ENCODE measurements at regions not wholly inside any gene's neighbourhood (a gene's known extent, or its start where the extent isn't known, plus 50 kb on each side); places are given as distances from the start of the nearest gene placed in this dataset.
A peak's percentile ranks its signal among the peaks of the same experiment; 100 is the strongest.

DNA sequence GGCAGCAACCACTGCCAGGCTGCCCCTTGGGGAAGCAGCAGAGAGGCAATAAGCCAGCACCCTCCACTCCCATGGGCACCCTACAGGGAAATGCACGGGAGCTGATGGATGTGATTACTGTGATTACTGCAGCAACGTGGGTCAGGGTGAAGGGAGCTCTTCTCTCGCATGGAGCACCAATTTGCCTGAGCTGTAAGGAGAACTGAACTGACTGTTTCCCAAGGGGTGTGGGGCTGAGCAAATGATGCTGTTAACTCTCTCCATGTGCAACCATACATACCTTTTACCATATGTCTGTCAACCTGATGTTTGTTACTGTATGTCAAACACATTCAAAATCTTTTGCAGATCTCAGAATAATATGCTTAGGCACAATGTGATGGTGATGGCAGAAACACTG, 680.6 kb downstream of the SQOR start:
- DNase-seq (ENCODE audit: low read depth), result no peak

GRCh38 chr15:46316024-46316423, 681.2 kb downstream of the SQOR start:
- no peak for DNase-seq (ENCODE audit: low read depth)

GRCh38 chr15:46317029-46317428, 682.2 kb downstream of the SQOR start:
- no peak for DNase-seq (ENCODE audit: low read depth)

DNA sequence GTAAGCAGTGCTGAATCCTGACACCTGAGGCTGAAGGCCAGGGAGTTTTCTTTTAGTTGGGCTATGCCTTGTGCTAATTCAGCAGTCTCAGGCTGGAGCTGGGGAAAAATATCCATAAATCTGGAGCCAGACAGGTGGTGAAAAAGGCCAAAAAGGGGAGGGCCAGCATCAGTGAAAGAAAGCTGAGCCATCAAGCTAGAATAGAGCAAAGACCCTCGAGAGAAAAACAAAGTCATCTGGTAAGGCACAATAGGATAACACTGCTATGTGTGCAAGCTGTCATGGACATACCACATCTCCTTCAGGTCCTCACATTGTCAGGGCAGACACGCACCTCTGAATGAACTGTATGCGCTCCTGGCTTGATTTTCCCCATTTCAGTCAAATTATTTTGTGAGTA, 687.9 kb downstream of the SQOR start:
- DNase-seq (ENCODE audit: low read depth), result no peak

DNA sequence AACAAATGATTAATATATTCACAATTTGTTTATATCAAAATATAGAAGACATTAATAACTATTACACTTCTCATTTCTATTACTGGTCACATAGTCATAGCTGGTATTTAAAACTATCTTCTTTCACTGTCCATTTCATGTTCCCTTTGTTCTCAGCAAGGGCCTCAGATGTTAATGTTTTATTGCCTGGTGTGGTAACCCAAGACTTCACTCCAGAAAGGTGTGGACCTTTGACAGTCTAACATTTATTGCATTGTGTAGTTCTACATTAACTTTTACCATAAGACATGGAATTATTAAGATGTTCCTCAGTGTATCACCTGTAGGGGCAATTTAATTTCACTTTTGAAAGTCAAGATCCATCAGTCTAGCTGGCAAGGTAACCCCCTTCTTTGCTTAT, 691.3 kb downstream of the SQOR start:
- no peak for DNase-seq (ENCODE audit: low read depth)

GRCh38 chr15:46328821-46329220, 694.0 kb downstream of the SQOR start:
- DNase-seq (ENCODE audit: low read depth), result no peak

- DNase-seq (ENCODE audit: low read depth), result no peak
These were observed 695.0 kb downstream of the SQOR start for GRCh38 chr15:46329876-46330275.

GRCh38 chr15:46331546-46331945, 696.7 kb downstream of the SQOR start:
- DNase-seq (ENCODE audit: low read depth), result no peak

- no peak for DNase-seq (ENCODE audit: low read depth)
These were observed 708.5 kb downstream of the SQOR start for GRCh38 chr15:46343196-46343935.

DNA sequence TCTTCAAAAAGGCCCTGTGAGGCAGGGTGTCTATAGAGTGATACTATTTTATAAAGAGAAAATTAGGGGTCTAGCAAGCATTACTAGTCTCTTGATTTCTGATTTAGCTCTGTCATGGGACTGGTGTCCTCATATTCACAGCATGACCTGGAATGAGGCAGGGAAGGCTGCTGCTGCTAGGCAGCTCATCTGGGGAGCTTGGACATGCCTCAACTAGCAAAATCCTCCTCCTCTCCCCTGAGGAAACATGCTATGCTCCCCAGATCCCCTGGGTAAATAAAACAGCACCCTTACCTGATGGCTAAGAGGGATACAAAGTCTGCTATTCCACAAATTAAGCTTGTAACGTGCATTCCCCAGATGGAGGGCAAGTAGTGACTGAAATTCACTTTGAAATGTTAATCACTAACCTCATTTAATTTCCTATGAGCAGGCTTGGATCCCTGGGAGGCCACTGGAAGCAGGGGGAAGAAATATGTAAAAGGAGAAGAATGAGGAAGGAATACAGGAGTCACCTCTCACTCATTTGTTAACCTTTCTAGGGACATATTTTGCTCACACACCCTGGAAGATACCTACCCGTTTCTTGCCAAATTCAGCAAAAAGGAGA, 709.4 kb downstream of the SQOR start:
- DNase-seq (ENCODE audit: low read depth), result no peak

GRCh38 chr15:46344915-46345314, 710.1 kb downstream of the SQOR start:
- DNase-seq (ENCODE audit: low read depth), result no peak

DNA sequence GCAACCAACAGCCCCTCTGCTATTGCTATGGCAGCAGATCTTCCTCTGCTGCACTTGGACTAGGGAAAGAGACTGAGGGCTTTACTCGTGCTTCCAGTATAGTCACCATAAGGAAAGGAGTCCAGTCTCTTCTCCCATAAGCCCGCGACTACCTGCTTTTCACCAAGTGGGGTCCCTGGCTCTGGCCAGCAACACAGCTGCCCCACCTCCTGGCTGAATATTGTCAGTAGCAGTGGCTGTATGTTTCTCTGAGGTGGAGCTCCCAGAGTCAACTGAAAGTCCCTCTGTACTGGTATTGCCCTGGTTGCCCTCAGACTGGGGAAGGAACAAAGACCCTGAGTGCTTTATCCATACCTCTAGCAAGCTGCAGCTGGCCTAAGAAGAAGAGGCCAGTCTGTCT, 719.6 kb downstream of the SQOR start:
- no peak for DNase-seq (ENCODE audit: low read depth)

GRCh38 chr15:46365572-46365971, 730.7 kb downstream of the SQOR start:
- peak; percentile 25 for DNase-seq (ENCODE audit: low read depth)

- no peak for DNase-seq (ENCODE audit: low read depth)
These were observed 731.7 kb downstream of the SQOR start for GRCh38 chr15:46366360-46367007.

GRCh38 chr15:46383978-46384377, 749.1 kb downstream of the SQOR start:
- no peak for DNase-seq (ENCODE audit: low read depth)

DNA sequence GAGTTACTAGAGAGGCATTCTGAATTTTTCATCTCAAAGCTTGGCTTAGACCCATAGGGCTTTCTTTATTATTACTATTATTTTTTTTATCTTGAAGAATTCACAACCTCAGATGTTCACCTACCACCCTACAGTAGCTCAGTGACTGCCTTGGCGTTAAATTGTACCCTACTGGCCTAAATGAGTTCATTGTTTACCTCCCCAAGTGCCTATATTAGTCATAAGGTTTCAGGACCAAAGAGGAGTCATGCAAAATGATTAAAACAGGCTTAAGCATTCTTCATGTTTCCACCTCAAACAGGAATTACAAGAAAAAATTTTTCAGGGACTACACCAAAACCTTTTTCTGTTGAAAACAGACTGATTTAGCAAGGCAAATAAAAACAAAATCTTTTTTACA, 751.5 kb downstream of the SQOR start:
- DNase-seq (ENCODE audit: low read depth), result no peak

GRCh38 chr15:46389739-46390138, 754.9 kb downstream of the SQOR start:
- DNase-seq (ENCODE audit: low read depth), result no peak

- DNase-seq (ENCODE audit: low read depth), result no peak
These were observed 759.6 kb downstream of the SQOR start for GRCh38 chr15:46394463-46394862.

GRCh38 chr15:46408312-46408711, 773.5 kb downstream of the SQOR start:
- no peak for DNase-seq (ENCODE audit: low read depth)

DNA sequence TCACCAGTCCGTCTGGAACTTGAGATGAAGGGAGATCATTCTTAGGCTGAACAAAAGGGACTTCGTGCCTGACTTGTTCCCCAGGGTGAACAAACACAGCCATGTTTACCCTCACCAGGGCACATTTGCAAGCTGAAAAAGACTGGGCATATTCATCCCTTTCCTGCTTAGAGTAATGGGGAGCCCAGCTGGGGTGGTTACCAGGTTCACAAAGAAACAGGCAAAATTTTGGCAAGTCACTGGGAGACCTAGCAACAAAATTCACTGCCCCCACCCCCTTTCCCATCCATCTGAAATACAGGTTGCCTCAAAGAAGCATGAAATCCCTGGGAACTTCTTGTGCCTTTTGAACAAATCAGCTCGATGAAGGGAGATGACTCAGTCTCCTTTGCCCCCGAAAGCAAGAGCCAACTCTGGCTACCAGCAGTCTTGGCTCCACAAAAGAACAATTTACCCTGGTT, 775.0 kb downstream of the SQOR start:
- no peak for DNase-seq (ENCODE audit: low read depth)

DNA sequence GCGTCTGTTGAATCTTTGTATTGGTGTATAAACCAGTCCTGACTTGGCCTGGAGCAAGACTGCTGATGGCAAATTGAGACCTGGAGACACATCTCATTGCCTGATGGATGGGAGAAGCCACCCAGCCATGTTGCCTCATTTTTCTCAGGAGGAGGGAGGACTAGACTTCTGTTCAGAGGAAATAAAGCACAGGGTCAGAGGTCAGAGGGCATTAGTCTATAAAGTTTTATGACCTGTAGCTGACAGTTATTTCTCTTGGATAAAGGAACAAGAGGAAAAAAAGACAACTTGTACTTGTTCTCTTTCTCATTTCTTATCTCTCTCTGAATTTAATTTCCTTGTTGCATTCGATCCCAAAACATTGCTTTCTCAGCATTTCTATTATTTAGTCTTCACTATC, 775.9 kb downstream of the SQOR start:
- no peak for DNase-seq (ENCODE audit: low read depth)

DNA sequence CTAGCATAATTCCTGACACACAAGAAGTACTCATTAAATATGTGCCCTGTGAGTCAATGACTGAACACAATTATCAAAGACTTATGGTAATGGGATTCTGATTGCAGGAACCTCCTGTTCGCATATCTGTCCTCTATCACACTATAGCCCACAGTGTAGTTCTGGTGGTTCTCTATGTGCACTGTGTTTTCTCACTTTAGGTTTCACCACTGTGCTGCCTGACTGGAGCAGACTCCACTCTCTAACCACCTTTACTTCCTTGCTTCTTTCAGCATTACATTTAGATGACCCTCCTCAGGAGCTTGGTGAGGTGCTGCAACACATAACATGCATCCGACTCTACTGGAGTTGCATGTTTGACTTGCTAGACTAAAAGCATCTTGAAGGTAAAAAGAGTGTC, 777.1 kb downstream of the SQOR start:
- DNase-seq (ENCODE audit: low read depth), result no peak

- DNase-seq (ENCODE audit: low read depth), result peak; percentile 3
These were observed 779.0 kb downstream of the SQOR start for GRCh38 chr15:46413799-46414198.

Measured in amniotic epithelial cell (primary cell).